Mesothelial cell of epicardium (in vitro differentiated cells): ENCODE measurements at regions not wholly inside any gene's neighbourhood (a gene's known extent, or its start where the extent isn't known, plus 50 kb on each side); places are given as distances from the start of the nearest gene placed in this dataset.

Experiments
- DNase-seq, 2 experiments: peaks; one replicate each; pipeline ENCODE4 v3.0.0; 2021; ENCODE audit warnings: low spot score in 2 of 2; ENCODE audit not compliant: unreplicated experiment in 2 of 2
- H3K27ac Mint-ChIP-seq: 2 replicates; pipeline ENCODE4 v1.8.0; 2021; ENCODE audit warnings: mixed read lengths
- H3K27me3 Mint-ChIP-seq: 2 replicates; pipeline ENCODE4 v1.8.0; 2021; ENCODE audit warnings: low read depth, mixed read lengths
- H3K36me3 Mint-ChIP-seq: 2 replicates; pipeline ENCODE4 v1.8.0; 2021; ENCODE audit warnings: mixed read lengths
- H3K4me1 Mint-ChIP-seq: 2 replicates; pipeline ENCODE4 v1.8.0; 2021; ENCODE audit warnings: mixed read lengths
- H3K4me3 Mint-ChIP-seq: 2 replicates; pipeline ENCODE4 v1.8.0; 2021; ENCODE audit warnings: mild to moderate bottlenecking, moderate library complexity, mixed read lengths
- H3K9me3 Mint-ChIP-seq: 2 replicates; pipeline ENCODE4 v1.8.0; 2021; ENCODE audit warnings: mixed read lengths
- TF ChIP-seq, protein P1 (sequence below): fragments of 200-600 bp; sonication (generic); IDR thresholded peaks from one replicate; pipeline ENCODE4 v1.5.0; 2021; ENCODE audit warnings: antibody characterized with exemption; ENCODE audit not compliant: unreplicated experiment

DNA sequence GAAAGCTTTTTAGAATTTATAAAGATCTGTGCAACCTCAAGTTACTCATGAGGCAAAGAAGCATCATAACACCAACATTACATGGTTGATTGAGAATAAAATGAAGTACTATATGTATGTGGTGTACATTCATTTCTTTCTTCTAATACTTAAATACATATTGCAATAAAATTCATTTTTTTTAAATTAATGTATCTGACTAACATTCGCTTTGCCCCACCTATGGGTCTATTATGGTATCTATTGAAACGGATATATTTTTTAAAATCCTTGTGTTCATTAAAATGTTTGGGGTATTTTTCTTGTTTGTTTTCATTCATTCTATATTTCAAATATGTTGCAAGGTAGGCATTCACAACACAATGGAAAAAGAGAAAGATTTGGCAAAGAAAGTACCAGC, 237.5 kb downstream of the DSEL start:
- no peaks in the 10 kb centered on the region for H3K9me3 Mint-ChIP-seq
- H3K4me3 Mint-ChIP-seq: no peak overlapping the region
- TF ChIP-seq, protein P1, sequence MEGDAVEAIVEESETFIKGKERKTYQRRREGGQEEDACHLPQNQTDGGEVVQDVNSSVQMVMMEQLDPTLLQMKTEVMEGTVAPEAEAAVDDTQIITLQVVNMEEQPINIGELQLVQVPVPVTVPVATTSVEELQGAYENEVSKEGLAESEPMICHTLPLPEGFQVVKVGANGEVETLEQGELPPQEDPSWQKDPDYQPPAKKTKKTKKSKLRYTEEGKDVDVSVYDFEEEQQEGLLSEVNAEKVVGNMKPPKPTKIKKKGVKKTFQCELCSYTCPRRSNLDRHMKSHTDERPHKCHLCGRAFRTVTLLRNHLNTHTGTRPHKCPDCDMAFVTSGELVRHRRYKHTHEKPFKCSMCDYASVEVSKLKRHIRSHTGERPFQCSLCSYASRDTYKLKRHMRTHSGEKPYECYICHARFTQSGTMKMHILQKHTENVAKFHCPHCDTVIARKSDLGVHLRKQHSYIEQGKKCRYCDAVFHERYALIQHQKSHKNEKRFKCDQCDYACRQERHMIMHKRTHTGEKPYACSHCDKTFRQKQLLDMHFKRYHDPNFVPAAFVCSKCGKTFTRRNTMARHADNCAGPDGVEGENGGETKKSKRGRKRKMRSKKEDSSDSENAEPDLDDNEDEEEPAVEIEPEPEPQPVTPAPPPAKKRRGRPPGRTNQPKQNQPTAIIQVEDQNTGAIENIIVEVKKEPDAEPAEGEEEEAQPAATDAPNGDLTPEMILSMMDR: no peak
- DNase-seq: no peak
- peaks cover 7% of the 10 kb centered on the region for H3K4me1 Mint-ChIP-seq
- H3K27me3 Mint-ChIP-seq: no peaks in the 10 kb centered on the region
- no peaks in the 10 kb centered on the region for H3K36me3 Mint-ChIP-seq
- H3K27ac Mint-ChIP-seq: no peak overlapping the region

DNA sequence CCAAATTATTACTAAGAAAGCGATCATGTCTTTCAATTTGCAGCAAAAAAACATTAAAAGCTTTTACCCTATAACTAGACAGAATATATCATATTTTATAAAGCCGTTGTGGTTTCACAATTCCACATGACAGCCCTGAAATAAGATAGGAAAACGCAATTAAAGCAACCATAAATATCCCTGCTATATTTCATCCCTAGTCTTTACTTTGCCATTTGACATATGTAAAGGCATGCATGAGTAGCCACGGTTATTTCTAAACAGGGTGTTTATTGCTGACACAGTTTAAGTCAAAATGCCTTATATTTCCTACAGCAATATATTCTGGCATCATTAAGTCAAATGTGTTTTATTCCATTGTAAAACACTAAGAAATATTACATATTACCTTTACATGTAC, 239.9 kb downstream of the DSEL start:
- H3K4me3 Mint-ChIP-seq: no peak overlapping the region
- peaks cover 10% of the 10 kb centered on the region for H3K9me3 Mint-ChIP-seq
- DNase-seq: no peak
- TF ChIP-seq, protein P1: no peak
- no peak overlapping the region for H3K27ac Mint-ChIP-seq
- no peaks in the 10 kb centered on the region for H3K36me3 Mint-ChIP-seq
- no peaks in the 10 kb centered on the region for H3K27me3 Mint-ChIP-seq
- peaks cover 3% of the 10 kb centered on the region for H3K4me1 Mint-ChIP-seq

DNA sequence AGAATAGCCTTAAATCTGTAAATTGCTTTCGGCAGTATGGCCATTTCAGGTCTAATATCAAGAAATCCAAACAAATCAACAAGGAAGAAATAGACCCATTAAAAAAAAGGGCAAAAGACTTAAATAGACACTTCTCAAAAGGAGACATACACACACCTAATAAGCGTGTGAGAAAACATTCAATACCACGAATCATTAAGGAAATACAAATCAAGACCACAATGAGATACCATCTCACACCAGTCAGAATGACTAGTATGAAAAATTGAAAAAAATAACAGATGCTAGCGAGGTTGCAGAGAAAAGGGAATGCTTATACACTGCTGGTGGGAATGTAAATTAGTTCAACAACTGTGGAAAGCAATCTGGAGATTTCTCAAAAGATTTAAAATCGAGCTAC, 243.2 kb downstream of the DSEL start:
- no peaks in the 10 kb centered on the region for H3K36me3 Mint-ChIP-seq
- TF ChIP-seq, protein P1: no peak
- H3K4me3 Mint-ChIP-seq: no peak overlapping the region
- DNase-seq: no peak
- H3K27ac Mint-ChIP-seq: no peak overlapping the region
- no peaks in the 10 kb centered on the region for H3K4me1 Mint-ChIP-seq
- H3K9me3 Mint-ChIP-seq: peaks cover 10% of the 10 kb centered on the region
- no peaks in the 10 kb centered on the region for H3K27me3 Mint-ChIP-seq

DNA sequence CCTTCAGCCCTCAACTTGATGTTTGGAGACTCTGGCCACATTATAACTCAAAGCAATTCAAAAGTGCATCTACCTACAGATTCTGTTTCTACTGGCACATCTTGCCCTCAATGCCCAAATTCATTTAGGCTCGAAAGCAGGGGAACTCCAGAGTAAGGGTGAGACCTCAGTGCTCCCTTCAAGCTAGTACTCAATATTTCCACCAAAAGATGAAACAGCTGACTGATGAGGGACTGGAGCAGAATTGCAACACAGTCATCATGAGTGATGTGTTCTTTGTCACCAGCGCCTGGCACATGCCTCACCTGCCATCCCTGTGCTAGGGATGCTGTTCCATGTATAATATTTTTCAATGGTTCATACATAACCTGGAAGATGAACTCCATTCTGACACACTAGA, 247.3 kb downstream of the DSEL start:
- DNase-seq: no peak
- Mint-ChIP-seq H3K27ac (no peak overlapping the region), H3K36me3 (no peaks in the 10 kb centered on the region), H3K4me3 (no peak overlapping the region), H3K27me3 (no peaks in the 10 kb centered on the region), H3K9me3 (peaks cover 10% of the 10 kb centered on the region), H3K4me1 (peaks cover 2% of the 10 kb centered on the region)
- TF ChIP-seq, protein P1: no peak

DNA sequence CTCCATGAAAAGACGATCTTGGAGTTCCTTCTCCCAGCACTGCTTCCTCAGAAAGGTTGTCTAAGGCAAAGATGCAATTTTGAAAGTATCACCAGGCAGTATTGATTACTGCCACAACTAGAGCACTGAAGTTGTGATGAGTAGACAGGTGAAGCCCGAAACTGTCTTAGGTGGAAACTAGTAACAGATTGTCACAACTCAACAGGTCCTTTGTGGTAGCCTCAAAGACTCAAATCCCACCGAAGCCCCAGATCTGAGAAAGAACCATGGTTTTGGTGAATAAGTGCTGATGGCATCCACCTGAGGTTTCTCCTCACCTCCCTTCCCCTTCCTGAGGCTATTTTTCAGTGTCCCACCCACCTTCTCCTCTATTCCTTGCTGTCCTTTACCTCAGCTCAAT, 248.0 kb downstream of the DSEL start:
- H3K27ac Mint-ChIP-seq: no peak overlapping the region
- H3K36me3 Mint-ChIP-seq: no peaks in the 10 kb centered on the region
- TF ChIP-seq, protein P1: no peak
- no peaks in the 10 kb centered on the region for H3K27me3 Mint-ChIP-seq
- no peak overlapping the region for H3K4me3 Mint-ChIP-seq
- H3K9me3 Mint-ChIP-seq: peaks cover 10% of the 10 kb centered on the region
- peaks cover 2% of the 10 kb centered on the region for H3K4me1 Mint-ChIP-seq
- DNase-seq: no peak
